ENCODE measurements at regions not wholly inside any gene's neighbourhood (a gene's known extent, or its start where the extent isn't known, plus 50 kb on each side); places are given as distances from the start of the nearest gene placed in this dataset.
A peak's percentile ranks its signal among the peaks of the same experiment; 100 is the strongest.

GRCh38 chr11:107136892-107137291 lies 118.6 kb upstream of the GUCY1A2 start:
- no peak for DNase-seq

GRCh38 chr11:107131756-107132155 lies 113.5 kb upstream of the GUCY1A2 start:
- no peak for DNase-seq

- DNase-seq, result no peak
Observed at GRCh38 chr11:107123022-107123421, 104.7 kb upstream of the GUCY1A2 start.

- DNase-seq, result no peak
Observed at GRCh38 chr11:107118025-107118720, 99.9 kb upstream of the GUCY1A2 start.

GRCh38 chr11:107116358-107116757 lies 98.1 kb upstream of the GUCY1A2 start:
- DNase-seq, result no peak

GRCh38 chr11:107102692-107103477 lies 84.6 kb upstream of the GUCY1A2 start:
- DNase-seq, result peak; percentile 10

GRCh38 chr11:107092667-107093066 lies 74.4 kb upstream of the GUCY1A2 start:
- DNase-seq, result no peak

GRCh38 chr11:107078375-107078774 lies 60.1 kb upstream of the GUCY1A2 start:
- DNase-seq, result no peak

- no peak for DNase-seq
Observed at GRCh38 chr11:107076832-107077231, 58.6 kb upstream of the GUCY1A2 start.

- DNase-seq, result no peak
Observed at GRCh38 chr11:107071129-107071528, 52.9 kb upstream of the GUCY1A2 start.

All from NCI-H1694 (cell line).